SU-DHL-6 (cell line): ENCODE measurements at regions not wholly inside any gene's neighbourhood (a gene's known extent, or its start where the extent isn't known, plus 50 kb on each side); places are given as distances from the start of the nearest gene placed in this dataset.

Experiments used
- CTCF ChIP-seq: fragments of 200-600 bp; sonication (generic); IDR thresholded peaks from one replicate; pipeline ENCODE4 v1.5.1; 2017; ENCODE audit warnings: antibody characterized with exemption, mild to moderate bottlenecking, low read length, moderate library complexity; ENCODE audit not compliant: insufficient read depth, poor library complexity, severe bottlenecking
- EZH2phosphoT487 ChIP-seq: fragments of 200-600 bp; sonication (generic), shearing (Covaris generic); conservative IDR thresholded peaks from 2 replicates; pipeline ENCODE4 v1.6.1; 2018; ENCODE audit warnings: mild to moderate bottlenecking, antibody characterized with exemption, low read length, moderate library complexity, mixed read lengths

GRCh38 chr13:60244381-60244780 lies 80.7 kb upstream of the DIAPH3 start:
- TF ChIP-seq CTCF, result no peak
- TF ChIP-seq EZH2phosphoT487, result no peak
